HG02852 (cell line): ENCODE measurements at regions not wholly inside any gene's neighbourhood (a gene's known extent, or its start where the extent isn't known, plus 50 kb on each side); places are given as distances from the start of the nearest gene placed in this dataset.

ENCODE experiments used
- ATAC-seq: cut with Tn5 transposase; IDR thresholded peaks from one replicate; pipeline ENCODE4 v1.9.1; 2021; ENCODE audit warnings: mild to moderate bottlenecking, moderate library complexity; ENCODE audit not compliant: unreplicated experiment

- ATAC-seq, result no peak
Measured at GRCh38 chr5:28523888-28524635, 1485.7 kb upstream of the CDH9 start.

GRCh38 chr5:28523416-28523815, 1485.0 kb upstream of the CDH9 start:
- no peak for ATAC-seq

- no peak for ATAC-seq
Measured at GRCh38 chr5:28517691-28518090, 1479.3 kb upstream of the CDH9 start.

- ATAC-seq, result no peak
Measured at GRCh38 chr5:28516722-28517121, 1478.3 kb upstream of the CDH9 start.

- no peak for ATAC-seq
Measured at GRCh38 chr5:28512648-28513047, 1474.3 kb upstream of the CDH9 start.

GRCh38 chr5:28505121-28505520, 1466.7 kb upstream of the CDH9 start:
- no peak for ATAC-seq

GRCh38 chr5:28500511-28500910, 1462.1 kb upstream of the CDH9 start:
- ATAC-seq, result no peak

- no peak for ATAC-seq
Measured at GRCh38 chr5:28499766-28500290, 1461.4 kb upstream of the CDH9 start.

GRCh38 chr5:28495876-28496275, 1457.5 kb upstream of the CDH9 start:
- ATAC-seq, result no peak

GRCh38 chr5:28493456-28493855, 1455.1 kb upstream of the CDH9 start:
- ATAC-seq, result no peak

GRCh38 chr5:28488752-28489151, 1450.4 kb upstream of the CDH9 start:
- no peak for ATAC-seq

GRCh38 chr5:28483327-28484025, 1445.1 kb upstream of the CDH9 start:
- ATAC-seq, result no peak

GRCh38 chr5:28473531-28474107, 1435.2 kb upstream of the CDH9 start:
- ATAC-seq, result no peak

- no peak for ATAC-seq
Measured at GRCh38 chr5:28468166-28468565, 1429.8 kb upstream of the CDH9 start.

GRCh38 chr5:28463728-28464127, 1425.3 kb upstream of the CDH9 start:
- no peak for ATAC-seq

- ATAC-seq, result no peak
Measured at GRCh38 chr5:28451483-28451882, 1413.1 kb upstream of the CDH9 start.

GRCh38 chr5:28450997-28451396, 1412.6 kb upstream of the CDH9 start:
- ATAC-seq, result no peak

GRCh38 chr5:28448791-28449190, 1410.4 kb upstream of the CDH9 start:
- ATAC-seq, result no peak

- no peak for ATAC-seq
Measured at GRCh38 chr5:28430565-28431178, 1392.3 kb upstream of the CDH9 start.

GRCh38 chr5:28421141-28421540, 1382.8 kb upstream of the CDH9 start:
- no peak for ATAC-seq

- ATAC-seq, result no peak
Measured at GRCh38 chr5:28415791-28416443, 1377.5 kb upstream of the CDH9 start.
